ENCODE measurements at regions not wholly inside any gene's neighbourhood (a gene's known extent, or its start where the extent isn't known, plus 50 kb on each side); places are given as distances from the start of the nearest gene placed in this dataset.

- ChIA-PET CTCF (no interaction called here), POLR2A (no interaction called here)
- intact Hi-C loops (cut with micrococcal nuclease), result no loop called here
- no peak for DNase-seq (ENCODE audit: unreplicated experiment)
- Mint-ChIP-seq H3K27ac (ENCODE audit: low read depth, unreplicated experiment) (no peak overlapping the region), H3K27me3 (ENCODE audit: insufficient read depth, unreplicated experiment) (no peaks in the 10 kb centered on the region), H3K4me3 (ENCODE audit: unreplicated experiment) (no peak overlapping the region), H3K36me3 (ENCODE audit: insufficient read depth, unreplicated experiment) (no peaks in the 10 kb centered on the region), H3K9me3 (ENCODE audit: unreplicated experiment) (no peaks in the 10 kb centered on the region), H3K4me1 (ENCODE audit: insufficient read depth, unreplicated experiment) (no peaks in the 10 kb centered on the region)
- TF ChIP-seq, protein P1, sequence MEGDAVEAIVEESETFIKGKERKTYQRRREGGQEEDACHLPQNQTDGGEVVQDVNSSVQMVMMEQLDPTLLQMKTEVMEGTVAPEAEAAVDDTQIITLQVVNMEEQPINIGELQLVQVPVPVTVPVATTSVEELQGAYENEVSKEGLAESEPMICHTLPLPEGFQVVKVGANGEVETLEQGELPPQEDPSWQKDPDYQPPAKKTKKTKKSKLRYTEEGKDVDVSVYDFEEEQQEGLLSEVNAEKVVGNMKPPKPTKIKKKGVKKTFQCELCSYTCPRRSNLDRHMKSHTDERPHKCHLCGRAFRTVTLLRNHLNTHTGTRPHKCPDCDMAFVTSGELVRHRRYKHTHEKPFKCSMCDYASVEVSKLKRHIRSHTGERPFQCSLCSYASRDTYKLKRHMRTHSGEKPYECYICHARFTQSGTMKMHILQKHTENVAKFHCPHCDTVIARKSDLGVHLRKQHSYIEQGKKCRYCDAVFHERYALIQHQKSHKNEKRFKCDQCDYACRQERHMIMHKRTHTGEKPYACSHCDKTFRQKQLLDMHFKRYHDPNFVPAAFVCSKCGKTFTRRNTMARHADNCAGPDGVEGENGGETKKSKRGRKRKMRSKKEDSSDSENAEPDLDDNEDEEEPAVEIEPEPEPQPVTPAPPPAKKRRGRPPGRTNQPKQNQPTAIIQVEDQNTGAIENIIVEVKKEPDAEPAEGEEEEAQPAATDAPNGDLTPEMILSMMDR (IDR thresholded peaks at IDR 0.05; ENCODE audit: unreplicated experiment), result no peak
- BruUV-seq (replicated peaks), result no TSS peak
Observed at GRCh38 chr10:109474261-109474660, 449.1 kb downstream of the XPNPEP1 start.

DNA sequence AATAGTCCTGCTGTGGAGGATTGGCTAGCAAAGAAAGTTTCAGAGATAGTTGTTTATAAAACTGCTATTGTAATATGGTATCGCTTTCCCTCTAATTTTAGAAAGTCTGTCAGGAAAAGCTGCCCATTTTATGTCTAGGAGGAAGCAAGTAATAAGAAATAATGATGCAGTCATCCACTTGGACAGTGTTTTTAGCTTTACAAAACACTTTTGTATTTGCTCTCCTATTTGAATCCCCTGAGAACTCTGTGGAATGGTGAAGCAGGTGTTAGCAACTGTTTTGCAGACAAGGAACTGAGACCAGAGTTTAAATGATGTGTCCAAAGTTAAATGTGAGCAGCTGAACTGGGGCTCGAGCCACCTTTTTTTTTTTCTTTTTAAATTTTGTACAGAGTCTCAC, 455.8 kb downstream of the XPNPEP1 start:
- TF ChIP-seq, protein P1 (IDR thresholded peaks at IDR 0.05; ENCODE audit: unreplicated experiment), result no peak
- Mint-ChIP-seq H3K27me3 (ENCODE audit: insufficient read depth, unreplicated experiment) (no peaks in the 10 kb centered on the region), H3K4me1 (ENCODE audit: insufficient read depth, unreplicated experiment) (no peaks in the 10 kb centered on the region), H3K36me3 (ENCODE audit: insufficient read depth, unreplicated experiment) (no peaks in the 10 kb centered on the region), H3K27ac (ENCODE audit: low read depth, unreplicated experiment) (no peak overlapping the region), H3K4me3 (ENCODE audit: unreplicated experiment) (no peak overlapping the region), H3K9me3 (ENCODE audit: unreplicated experiment) (no peaks in the 10 kb centered on the region)
- ChIA-PET POLR2A (no interaction called here), CTCF (interaction anchor here (0.6 kb wide), 1 partner anchor 191 kb away, joined by 3 read pairs; no protein-coding TSS in a partner anchor)
- DNase-seq (ENCODE audit: unreplicated experiment), result no peak
- BruUV-seq (replicated peaks), result no TSS peak
- intact Hi-C loops (cut with micrococcal nuclease), result no loop called here

GRCh38 chr10:109464949-109465348, 458.4 kb downstream of the XPNPEP1 start:
- CTCF ChIA-PET, result no interaction called here
- Mint-ChIP-seq H3K4me3 (ENCODE audit: unreplicated experiment) (no peak overlapping the region), H3K27me3 (ENCODE audit: insufficient read depth, unreplicated experiment) (no peaks in the 10 kb centered on the region), H3K9me3 (ENCODE audit: unreplicated experiment) (no peaks in the 10 kb centered on the region), H3K4me1 (ENCODE audit: insufficient read depth, unreplicated experiment) (no peaks in the 10 kb centered on the region), H3K36me3 (ENCODE audit: insufficient read depth, unreplicated experiment) (no peaks in the 10 kb centered on the region), H3K27ac (ENCODE audit: low read depth, unreplicated experiment) (no peak overlapping the region)
- TF ChIP-seq, protein P1 (IDR thresholded peaks at IDR 0.05; ENCODE audit: unreplicated experiment), result no peak
- BruUV-seq (replicated peaks), result no TSS peak
- POLR2A ChIA-PET, result no interaction called here
- intact Hi-C loops (cut with micrococcal nuclease), result no loop called here
- no peak for DNase-seq (ENCODE audit: unreplicated experiment)

DNA sequence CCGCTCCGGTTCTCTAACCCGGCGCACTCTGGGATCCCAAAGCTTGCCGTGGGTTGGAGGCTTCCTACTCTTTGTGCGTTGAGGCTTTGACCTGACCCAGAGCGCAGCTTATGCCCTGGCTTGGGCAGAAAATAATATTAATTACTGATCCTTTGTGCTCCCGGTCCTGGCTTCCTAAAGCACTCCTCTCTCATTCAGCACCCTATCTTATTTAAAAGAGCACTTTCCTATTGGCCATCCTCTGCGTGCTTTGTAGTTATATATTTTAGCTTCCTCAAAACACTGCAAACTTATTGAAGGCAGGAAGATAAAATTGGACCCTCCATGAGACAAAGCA, 466.0 kb downstream of the XPNPEP1 start:
- no peak for DNase-seq (ENCODE audit: unreplicated experiment)
- Mint-ChIP-seq H3K9me3 (ENCODE audit: unreplicated experiment) (no peaks in the 10 kb centered on the region), H3K27ac (ENCODE audit: low read depth, unreplicated experiment) (no peak overlapping the region), H3K4me3 (ENCODE audit: unreplicated experiment) (no peak overlapping the region), H3K36me3 (ENCODE audit: insufficient read depth, unreplicated experiment) (no peaks in the 10 kb centered on the region), H3K4me1 (ENCODE audit: insufficient read depth, unreplicated experiment) (no peaks in the 10 kb centered on the region), H3K27me3 (ENCODE audit: insufficient read depth, unreplicated experiment) (no peaks in the 10 kb centered on the region)
- POLR2A ChIA-PET, result interaction anchor here (0.6 kb wide), 1 partner anchor 330 kb away, joined by 3 read pairs; no protein-coding TSS in a partner anchor
- intact Hi-C loops (cut with micrococcal nuclease), result no loop called here
- CTCF ChIA-PET, result no interaction called here
- TF ChIP-seq, protein P1 (IDR thresholded peaks at IDR 0.05; ENCODE audit: unreplicated experiment), result no peak
- no TSS peak for BruUV-seq (replicated peaks)

All from MCF 10A (cell line).